ENCODE measurements at regions not wholly inside any gene's neighbourhood (a gene's known extent, or its start where the extent isn't known, plus 50 kb on each side); places are given as distances from the start of the nearest gene placed in this dataset.

- TF ChIP-seq CTCF (conservative IDR thresholded peaks at IDR 0.05) (no peak), EZH2 (IDR thresholded peaks at IDR 0.05; ENCODE audit: low read depth) (no peak)
Measured at GRCh38 chr6:78505178-78505577, 362.2 kb upstream of the IRAK1BP1 start.

Measured in PC-9 (cell line).